CD4-positive, alpha-beta T cell treated with Interleukin-6 for 4 hours (primary cell): ENCODE measurements at regions not wholly inside any gene's neighbourhood (a gene's known extent, or its start where the extent isn't known, plus 50 kb on each side); places are given as distances from the start of the nearest gene placed in this dataset.
A peak's percentile ranks its signal among the peaks of the same experiment; 100 is the strongest.

Experiments
- DNase-seq: peaks from one replicate; pipeline ENCODE4 v3.0.0-alpha.2; 2020; ENCODE audit warnings: mixed read lengths

DNA sequence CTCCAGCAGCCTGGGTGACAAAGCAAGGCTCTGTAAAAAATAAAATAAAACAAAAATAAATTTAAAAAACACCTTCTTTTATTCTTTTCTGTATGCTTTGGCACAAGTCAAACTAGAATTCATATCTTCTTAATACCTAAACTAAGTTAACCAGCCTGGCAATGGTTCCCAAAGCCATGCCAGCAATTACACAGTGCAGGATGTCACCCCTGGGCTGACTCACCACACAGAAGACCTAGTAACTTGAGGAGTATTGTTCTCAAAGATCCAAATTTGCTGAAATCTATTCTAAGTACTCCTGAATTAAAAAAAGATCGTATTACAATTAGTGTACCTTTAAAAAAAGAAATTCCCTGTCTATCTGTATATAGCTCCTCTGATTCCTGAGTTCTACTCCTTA lies 162.7 kb upstream of the SGK1 start:
- DNase-seq = no peak

DNA sequence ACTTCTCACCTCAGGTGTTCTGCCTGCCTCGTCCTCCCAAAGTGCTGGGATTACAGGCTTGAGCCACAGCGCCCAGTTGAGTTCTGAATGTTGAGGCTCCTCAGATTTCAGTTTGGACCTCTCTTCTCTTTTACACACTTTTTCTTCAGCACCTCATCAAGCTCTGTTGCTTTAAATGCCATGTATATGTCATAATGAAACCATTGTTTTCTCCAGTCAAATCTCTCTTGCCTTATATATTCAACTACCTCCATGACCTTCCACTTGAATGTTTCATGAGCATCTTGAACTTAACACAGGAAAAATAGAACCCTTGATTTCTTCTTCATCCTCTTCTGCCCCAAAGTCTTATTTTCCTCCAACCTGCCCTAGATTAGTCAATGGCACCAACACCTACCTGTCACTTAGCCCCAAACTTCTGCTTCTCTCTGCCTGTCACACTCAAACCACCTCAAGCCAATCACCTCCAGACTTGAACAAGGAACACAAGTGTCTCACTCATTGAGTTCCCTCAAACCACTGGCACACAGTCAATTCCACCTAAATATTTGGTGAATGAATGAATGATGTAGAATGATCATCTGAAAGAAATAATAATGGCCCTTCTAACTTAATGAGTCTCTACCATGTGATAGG lies 161.0 kb upstream of the SGK1 start:
- no peak for DNase-seq

DNA sequence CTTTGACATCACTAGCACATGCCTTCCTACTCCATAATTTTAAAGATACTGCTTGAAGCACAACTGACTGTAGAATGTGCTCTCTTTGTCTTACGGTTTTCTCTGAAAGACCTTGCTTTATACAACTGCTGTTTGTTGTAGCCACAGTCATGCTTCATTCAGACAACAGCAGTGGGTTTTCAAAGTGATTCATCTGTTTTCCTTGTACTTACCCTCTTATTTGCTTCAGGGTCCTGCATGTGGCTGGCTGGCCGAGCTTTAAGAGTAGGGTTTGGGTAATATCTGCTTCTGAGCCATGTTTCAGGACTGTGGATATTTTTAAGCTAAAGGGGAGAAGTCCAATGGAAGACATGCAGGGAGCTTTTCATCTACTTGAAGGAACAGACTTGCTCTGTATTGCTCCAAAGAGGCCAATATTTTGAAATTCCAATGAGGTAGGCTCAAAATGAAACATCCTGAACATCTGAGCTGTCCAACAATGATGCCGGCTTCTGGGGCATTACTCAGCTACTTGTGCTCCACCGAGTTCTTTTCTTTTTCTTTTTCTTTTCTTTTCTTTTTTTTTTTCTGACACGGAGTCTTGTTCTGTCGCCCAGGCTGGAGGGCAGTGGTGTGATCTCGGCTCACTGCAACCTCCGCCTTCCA lies 160.2 kb upstream of the SGK1 start:
- DNase-seq = no peak

DNA sequence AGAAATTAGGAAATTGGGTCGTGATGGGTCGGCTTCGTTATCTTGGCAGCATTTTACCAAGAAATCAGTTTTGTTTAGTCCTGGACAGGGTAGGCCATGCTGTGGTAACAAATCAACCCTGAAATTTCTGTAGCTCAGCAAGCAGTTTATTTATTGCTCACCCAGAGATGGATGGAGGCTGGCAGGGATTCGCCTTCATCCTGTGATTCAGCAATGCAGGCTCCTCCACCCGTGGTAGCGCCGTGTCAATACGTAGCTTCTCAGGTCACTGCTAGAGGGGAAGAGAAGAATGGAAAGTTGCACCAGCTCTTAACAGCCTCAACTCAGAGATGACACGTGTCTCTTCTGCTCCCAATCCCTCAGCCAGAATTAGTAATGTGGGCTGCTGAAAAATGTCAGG lies 157.0 kb upstream of the SGK1 start:
- no peak for DNase-seq

DNA sequence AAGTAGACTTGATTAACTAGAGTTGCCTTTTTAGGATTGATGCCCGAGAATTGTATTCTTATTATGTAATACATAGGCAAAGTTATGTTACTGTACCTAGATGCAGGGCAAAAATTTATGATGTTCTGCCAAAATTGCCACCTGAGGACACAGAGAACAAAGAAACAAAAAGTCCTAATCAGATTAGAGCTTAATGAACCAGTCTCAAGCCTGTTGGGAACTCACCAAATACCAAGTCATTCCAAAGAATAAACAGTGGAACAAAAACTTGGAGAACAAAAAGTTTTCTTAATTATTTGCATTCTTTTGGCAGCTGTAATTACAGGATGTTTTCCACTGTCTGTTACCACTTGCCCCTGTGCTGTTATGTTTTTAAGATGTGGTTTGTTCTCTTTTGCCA lies 154.7 kb upstream of the SGK1 start:
- no peak for DNase-seq

DNA sequence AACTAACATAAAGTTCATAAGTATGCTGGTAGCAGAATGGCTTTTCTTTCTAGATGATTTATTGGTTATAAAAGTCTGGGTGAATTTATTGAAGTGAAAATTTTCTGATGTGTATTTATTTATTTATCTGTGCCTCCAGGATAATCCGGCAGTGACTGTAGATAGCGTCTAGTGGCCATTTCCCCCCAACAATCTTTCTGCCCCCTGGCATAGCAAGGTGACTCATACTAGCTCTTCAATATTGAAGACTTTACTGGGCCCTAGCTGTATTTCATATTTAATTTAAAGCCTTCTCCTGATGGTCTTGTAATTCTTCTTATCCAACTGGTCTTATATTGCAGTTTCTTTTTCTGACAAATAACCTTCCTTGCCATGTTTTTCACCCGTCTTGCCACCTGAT lies 154.1 kb upstream of the SGK1 start:
- no peak for DNase-seq

DNA sequence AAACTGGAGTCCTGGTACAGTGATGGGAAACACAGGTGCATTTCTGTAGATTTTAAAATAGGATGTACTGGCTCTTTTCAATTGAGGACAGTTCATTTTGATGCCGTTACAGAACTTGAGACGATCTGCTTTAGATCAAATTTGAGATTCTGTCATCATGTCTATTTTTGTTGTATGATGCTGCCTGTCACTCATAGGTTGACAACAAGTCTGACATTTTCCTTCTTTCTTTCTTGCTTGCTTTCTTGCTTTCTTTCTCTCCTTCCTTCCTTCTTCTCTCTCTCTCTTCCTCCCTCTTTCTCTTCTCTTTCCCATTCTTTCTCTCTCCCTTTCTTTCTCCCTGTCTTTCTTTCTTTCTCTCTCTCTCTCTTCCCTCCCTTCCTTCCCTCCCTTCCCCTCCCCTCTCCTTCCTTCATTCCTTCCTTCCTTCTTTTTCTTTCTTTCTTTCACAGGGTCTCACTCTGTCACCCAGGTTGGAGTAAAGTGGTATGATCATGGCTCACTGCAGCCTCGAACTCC lies 152.6 kb upstream of the SGK1 start:
- DNase-seq = no peak

DNA sequence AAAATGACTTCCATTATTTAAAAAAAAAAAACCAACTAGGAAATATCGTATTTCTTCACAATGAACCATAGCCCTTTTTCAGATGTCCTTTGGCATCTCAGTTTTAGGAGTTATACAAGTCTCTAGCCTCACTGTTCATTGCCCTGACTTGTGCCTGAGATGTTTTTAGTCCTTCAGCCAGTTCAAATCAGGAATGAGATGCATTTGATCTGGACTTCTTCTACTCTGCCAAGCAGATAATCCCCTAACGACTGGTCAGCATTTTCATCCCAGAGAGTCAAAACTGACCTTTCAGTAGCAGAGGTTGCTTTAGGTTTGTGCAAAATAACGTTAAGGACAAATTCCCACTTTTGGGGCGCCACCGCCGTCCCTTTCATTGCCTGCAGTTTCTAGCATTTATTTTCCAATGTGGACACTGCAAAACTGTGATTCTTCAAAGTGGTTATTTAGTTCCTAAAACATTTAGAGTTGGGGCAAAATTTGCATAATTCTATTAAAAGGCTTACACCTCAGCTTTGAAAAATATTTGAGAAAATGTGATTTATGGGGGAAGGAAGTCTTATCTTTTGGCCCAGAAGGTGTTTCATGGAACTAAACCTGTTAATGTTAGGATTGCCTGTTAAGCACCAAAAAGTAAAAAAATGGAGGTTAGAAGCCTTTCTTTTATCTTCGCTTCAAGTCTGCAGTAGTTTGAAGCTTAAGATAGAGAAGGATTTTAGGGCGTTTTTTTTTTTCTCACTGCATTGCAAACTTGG lies 152.0 kb upstream of the SGK1 start:
- no peak for DNase-seq

DNA sequence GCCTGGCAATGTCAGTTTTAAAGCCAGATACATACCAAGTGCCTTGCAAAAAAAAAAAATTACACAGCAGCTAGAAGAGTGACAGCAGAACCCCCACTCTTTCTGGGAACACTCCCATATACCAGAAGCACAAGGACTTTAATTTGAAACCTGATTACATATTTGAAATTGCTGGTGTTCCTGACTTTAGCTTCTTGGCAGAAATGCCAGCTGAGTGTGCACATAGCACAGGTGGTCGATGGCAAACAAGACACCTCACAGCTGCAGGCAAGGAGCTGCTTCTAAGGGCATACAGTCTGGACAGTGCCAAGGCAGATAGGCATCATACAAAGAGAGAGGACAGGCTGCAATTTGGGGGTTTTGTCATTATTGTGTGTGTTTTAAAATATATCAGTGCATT lies 150.7 kb upstream of the SGK1 start:
- no peak for DNase-seq

DNA sequence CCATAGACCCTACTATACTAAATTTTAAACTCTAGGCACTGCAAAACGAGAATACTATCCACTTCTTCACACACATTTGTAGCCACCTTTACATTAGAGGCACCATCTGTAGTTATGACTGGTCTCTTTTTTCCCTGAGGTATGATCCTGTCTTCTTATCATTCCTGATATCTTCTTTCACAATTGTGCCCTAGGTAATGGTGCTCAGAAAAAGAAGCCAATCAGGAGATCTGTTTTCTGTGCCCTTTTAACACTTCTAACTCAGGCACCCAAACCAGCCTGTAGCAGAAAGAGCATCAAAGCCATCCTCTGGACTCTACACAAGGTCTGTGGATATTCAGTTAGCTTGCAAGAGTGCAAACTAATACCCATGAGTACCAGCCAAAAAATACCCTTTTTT lies 149.7 kb upstream of the SGK1 start:
- no peak for DNase-seq

DNA sequence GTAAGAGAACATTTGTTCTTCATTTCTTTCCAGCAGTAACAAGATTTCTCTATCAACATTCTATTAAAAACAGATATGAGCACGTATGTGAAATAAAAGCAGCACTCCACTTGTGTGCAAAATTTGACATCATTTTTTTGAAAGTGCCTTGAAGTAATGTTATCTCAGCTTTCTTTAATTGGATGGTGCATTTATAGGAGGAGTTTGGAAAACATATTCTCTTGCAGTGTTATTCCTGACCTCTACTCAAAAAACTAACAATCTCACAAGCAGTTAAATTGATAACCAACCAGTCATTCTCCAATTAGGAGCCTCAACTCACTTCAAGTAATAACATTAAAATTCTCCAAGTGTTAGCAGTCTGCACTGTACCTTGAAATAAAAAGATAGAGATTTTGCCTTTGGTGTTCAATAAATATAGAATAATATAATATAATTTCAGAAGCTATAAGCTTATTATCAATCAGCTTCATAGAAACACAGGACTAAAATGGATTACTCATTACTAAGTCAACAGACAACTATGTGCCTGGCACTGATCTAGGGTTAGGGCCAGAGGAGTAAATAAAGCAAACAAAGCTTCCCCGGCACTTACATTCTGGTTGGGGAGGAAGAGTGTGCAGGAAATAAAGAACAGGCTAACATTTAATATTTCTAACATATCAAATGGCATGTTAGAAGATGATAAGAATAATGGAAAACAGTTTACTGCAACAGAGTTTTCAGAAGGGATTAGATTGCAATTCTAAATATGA lies 149.0 kb upstream of the SGK1 start:
- DNase-seq = no peak

DNA sequence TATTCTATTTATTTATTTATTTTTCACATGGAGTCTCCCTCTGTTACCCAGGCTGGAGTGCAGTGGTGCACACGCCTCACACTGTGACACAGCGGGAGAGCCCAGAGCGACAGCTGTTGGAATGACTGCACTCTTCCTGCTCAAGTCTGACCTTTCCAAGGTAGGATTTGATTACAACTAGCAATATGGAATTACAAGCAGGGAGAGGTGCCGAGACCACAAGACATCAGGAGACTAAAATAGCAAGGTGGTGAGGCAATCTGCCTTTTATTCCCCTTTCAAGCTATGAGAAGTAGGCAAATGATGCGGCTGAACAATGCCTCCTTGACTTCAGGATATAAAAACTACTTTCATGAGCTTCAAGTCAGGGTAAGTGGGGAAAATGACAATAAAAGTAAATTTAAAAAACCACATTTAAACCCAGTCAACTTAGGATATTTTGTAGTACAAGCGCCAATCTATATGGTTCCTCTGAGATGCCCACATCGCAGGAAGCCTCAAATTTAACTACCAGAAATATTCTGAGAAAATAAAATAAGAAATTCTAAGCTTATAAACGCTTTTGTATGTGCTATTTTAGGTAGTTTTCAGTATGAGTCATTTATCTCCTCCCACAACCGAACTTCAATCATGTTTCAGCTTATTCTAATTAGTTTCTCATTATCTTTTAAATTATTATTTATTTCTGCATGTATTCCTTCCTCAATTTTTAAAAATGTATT lies 146.9 kb upstream of the SGK1 start:
- DNase-seq = no peak

DNA sequence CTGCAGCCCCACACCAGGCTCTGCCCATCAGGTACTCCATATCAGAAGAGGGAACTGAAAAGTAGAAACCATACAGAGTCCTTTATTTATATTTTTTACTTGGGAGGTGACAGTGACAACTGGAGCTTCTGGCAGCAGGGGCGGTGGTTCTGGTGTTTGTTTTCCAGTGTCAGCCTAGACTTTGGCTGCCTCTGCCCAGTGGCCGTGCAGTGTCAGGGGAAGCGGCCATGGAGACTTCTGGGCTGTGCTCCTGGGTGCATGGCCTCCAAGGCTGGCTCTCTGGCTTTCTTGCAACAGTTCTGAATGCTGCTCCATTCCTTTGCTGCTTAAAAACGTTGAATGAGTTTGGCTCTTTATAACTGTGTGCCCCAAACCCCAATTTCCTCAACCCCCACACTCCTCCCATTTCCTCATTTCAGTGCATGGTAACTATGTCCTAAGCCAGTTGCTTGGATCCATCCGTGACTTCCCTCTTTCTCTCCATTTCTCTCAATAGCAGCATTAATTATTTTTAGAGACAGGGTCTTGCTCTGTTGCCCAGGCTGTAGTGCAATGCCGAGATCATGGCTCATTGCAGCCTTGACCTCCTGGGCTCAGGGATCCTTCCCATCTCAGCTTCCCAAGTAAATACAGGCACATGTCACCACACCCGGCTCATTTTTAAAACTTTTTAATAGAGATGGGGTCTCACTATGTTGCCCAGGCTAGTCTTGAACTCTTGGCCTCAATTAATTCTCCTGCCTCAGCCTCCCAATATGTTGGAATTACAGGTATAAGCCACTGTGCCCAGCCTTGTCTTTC lies 141.1 kb upstream of the SGK1 start:
- DNase-seq = no peak

DNA sequence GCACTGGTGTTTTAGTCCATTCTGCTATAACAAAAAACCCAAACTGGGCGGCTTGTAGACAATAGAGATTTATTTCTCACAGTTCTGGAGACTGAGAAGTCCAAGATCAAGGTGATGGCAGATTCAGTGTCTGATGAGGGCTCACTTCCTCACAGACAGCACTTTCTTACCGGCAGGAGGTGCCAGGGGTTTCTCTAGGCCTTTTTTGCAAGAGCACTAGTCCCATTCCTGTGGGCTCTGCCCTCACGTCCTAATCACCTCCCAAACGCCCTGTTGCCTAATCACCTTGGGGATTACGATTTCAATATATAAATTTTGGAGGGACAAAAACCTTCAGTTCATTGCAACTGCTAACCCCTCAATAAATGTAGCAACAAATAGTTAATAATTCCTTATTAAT lies 140.0 kb upstream of the SGK1 start:
- no peak for DNase-seq

DNA sequence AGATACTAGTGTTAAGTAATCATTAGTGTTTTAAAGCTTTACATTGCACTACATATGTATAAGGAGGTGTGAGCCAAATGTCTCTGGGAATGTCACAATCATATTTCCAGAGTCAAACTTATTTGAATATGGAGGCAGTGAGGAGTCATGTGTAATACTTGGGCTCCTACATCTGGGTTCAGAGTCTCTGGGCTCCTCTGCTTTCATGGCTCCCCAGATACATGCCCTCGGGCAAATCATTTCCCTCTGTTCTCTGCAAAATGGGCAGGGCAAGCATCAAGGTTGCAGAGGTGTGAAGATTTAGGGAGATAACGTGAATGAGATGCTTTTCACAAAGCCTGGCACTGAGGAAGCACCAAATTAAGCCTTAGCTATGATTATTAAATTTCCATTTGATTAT lies 138.3 kb upstream of the SGK1 start:
- peak; percentile 8 for DNase-seq

DNA sequence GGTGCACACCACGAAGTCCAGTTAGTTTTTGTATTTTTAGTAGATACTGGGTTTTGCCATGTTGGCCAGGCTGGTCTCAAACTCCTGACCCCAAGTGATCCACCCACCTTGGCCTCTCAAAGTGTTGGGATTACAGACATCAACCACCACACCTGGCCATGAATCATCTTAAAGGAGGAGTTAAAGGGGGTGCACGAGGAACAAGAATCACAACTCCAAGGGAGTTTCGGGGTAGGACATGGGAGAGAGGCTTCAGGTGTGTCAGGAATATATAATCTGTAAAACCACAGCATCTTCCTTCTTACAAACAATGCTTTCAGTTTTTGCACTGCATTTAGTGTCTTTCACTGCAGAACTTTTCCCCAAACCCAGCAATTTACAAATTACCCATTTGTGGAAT lies 137.4 kb upstream of the SGK1 start:
- DNase-seq = no peak

DNA sequence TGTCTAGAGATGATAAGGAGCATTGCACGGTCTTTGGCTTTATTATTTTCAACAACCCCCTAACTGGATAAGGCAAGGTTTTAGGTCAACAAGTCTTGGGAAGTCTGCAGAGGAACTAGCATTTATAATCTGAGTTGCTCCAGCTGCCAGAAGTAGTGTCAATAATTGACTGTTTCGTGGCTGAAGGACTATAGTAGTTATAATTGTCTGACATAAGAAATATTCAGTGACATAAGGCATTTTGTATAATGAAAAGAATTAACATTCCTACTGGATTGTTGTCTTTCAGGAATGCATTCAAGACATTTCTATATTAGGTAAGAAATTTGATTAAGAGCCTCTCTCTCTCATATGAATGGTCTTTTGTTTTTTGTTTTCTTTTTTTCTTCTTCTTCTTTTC lies 136.9 kb upstream of the SGK1 start:
- DNase-seq = no peak

DNA sequence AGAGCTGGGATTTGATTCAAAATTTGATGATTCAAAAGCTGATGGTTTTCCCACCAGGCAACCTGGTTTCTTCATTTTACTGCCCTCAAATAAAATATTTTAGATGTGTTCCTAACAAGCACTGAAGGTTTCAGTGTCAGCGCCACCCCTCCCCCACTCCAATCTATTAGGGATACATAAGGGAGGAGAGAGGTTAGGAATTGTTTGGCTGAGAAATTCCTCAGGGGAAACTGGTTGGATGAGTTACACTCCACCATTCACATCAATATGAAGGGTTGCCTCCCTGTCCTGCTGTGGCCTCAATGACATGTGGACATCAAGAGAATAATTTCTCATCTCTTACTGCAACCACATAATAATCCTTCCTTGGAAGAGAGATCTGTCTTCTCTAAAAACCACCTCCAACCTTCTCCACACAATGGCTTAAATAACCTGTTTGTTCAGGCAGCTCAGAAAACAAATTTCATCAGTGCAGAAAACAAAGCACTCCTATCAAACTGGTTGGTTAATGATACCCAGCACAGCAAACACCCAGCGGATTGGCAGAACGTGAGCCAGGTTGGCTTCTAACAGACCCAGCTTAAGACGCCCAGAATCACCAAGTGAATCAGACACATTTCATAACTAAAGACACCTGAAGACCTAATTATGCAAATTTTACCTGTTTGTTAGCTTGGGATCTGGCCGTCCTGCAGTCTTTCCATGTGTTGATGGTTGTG lies 136.0 kb upstream of the SGK1 start:
- DNase-seq = no peak

DNA sequence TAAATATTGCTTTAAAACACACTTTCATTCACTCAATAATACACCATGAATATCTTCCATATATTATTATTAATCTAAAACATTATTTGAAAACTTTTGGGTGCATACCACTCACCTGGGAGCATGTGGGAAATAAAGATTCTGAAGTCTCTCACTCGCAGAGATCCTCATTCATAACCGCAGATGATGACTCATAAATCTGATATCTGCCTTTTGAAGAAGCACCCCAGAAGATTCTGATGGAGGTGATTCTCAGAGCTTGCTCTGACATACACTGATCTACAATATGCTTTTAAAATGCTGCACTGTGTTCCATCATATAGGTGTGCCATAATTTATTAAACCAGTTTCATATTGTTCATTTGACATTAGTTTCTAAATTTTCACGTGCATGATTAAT lies 135.0 kb upstream of the SGK1 start:
- no peak for DNase-seq

DNA sequence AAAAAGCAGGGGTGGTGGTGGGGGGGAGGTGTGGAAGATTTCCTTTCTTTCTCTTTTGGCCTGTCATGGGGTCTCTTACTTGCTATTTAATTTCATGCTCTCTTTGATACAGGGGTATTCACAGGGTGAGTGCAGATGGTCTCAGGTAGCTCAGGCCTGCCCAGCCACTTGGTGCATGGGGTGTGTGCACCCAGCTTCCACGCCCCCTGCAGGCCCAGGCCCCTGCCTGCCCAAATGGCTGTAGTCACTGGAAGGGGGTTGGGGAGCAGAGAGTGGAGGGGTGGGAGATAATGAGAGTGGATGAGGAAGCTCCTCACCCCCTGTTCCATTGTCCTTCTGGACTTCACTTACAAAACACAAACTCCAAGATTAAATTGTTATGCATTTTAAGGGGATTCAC lies 133.6 kb upstream of the SGK1 start:
- no peak for DNase-seq

DNA sequence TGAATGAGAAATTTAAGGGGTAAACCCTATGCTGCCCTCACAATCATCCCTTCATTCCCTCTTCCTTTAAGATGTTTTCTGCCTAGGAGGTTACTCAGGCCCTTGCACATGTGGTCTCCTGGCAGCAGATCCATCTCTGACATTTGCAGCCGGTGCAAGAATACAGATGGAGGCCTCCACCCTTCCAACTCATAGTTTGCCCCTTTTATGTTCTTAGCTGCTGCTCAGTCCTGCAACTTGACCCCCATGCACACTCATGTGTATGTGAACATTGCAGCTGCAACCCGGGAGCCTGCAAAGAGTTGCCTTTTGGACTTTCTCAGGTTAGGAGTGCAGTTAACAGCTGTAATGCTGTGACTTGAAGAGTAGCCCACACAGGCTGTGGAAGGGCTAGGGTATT lies 131.9 kb upstream of the SGK1 start:
- DNase-seq = no peak
